ENCODE measurements at regions not wholly inside any gene's neighbourhood (a gene's known extent, or its start where the extent isn't known, plus 50 kb on each side); places are given as distances from the start of the nearest gene placed in this dataset.

DNA sequence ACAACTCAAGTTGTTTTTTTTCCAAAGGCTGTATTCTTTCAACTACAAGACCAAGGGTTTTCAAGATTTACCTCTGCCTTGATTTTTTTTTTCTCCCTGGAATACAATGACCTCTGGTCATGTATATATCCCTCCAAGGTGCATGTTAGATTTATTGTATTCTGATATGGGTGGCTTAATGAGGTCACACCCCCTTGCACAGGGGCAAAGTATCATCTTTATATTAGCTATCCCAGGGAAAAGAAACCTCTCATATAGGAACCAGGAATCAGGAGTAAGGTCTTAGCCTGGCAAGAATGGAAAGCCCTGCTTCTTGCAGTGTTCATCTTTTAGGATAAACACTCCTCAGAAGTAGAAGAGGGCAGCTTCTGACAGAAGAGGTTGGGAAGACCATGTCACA lies 516.9 kb upstream of the TENM4 start:
- TF ChIP-seq CTCF (IDR thresholded peaks at IDR 0.05) (no peak), POLR2A (IDR thresholded peaks at IDR 0.05) (no peak), EP300 (IDR thresholded peaks at IDR 0.05) (no peak), POLR2AphosphoS5 (IDR thresholded peaks at IDR 0.05) (no peak)

Measured in sigmoid colon (tissue), 4 donors.